ENCODE measurements at regions not wholly inside any gene's neighbourhood (a gene's known extent, or its start where the extent isn't known, plus 50 kb on each side); places are given as distances from the start of the nearest gene placed in this dataset.

DNA sequence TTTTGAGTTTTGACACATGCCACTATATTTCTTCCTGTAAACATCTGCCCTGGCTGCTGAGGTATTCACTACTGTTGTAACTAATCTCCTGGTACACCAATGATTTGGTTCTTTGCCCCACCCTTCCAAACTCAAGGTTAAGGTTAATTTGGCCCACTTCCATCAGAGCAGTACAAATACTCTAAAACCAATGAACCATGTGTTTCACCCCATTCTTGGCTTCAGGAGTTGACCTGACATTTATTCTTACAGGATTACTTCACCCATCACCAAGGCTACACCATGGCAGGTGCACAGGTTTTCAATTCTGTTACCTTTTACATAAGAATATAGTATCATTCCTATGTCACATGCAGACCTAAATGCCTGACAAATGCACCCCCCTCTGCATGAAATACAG lies 1179.9 kb downstream of the ZPLD1 start:
- TF ChIP-seq POLR2A (IDR thresholded peaks at IDR 0.05) (no peak), CTCF (IDR thresholded peaks at IDR 0.05) (no peak)
